ENCODE measurements at regions not wholly inside any gene's neighbourhood (a gene's known extent, or its start where the extent isn't known, plus 50 kb on each side); places are given as distances from the start of the nearest gene placed in this dataset.

DNA sequence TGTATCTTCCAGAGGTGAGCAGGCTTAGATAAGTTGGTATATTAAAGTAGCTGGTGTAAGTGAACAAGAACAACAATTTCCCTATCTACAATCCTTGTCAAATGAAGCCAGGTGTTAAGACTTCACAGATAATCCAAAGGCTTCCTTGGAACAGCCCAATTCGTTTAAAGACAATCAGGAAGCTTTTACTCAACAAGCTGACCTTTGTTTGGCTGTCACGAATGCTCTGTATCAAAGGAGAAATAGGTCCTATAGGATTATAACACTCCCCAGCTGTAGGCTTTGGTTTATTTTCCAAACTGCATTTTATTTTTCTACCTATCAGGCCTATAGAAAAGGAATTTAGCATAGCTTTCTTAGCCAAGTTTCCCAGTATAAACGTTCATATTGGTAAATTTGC lies 766.5 kb upstream of the GOT2 start:
- Histone ChIP-seq H3K36me3 (ENCODE audit: insufficient read depth, low read length) (no peaks in the 10 kb centered on the region), H2AFZ (ENCODE audit: low read length) (no peak overlapping the region), H3K79me2 (ENCODE audit: insufficient read depth, low read length) (no peaks in the 10 kb centered on the region), H3K4me1 (ENCODE audit: insufficient read depth, low read length) (no peaks in the 10 kb centered on the region), H3K9me3 (ENCODE audit: low read depth, low read length) (no peaks in the 10 kb centered on the region), H3K27me3 (ENCODE audit: insufficient read depth, low read length) (no peaks in the 10 kb centered on the region), H3K4me2 (ENCODE audit: insufficient read depth, low read length) (no peak overlapping the region), H3K4me3 (ENCODE audit: insufficient read depth, low read length) (no peak overlapping the region), H3K27ac (ENCODE audit: low read depth, low read length) (no peak overlapping the region), H4K20me1 (ENCODE audit: insufficient read depth, low read length) (no peaks in the 10 kb centered on the region)
- DNase-seq (ENCODE audit: insufficient read length, low spot score, missing footprints), result no peak
- TF ChIP-seq, protein P1, sequence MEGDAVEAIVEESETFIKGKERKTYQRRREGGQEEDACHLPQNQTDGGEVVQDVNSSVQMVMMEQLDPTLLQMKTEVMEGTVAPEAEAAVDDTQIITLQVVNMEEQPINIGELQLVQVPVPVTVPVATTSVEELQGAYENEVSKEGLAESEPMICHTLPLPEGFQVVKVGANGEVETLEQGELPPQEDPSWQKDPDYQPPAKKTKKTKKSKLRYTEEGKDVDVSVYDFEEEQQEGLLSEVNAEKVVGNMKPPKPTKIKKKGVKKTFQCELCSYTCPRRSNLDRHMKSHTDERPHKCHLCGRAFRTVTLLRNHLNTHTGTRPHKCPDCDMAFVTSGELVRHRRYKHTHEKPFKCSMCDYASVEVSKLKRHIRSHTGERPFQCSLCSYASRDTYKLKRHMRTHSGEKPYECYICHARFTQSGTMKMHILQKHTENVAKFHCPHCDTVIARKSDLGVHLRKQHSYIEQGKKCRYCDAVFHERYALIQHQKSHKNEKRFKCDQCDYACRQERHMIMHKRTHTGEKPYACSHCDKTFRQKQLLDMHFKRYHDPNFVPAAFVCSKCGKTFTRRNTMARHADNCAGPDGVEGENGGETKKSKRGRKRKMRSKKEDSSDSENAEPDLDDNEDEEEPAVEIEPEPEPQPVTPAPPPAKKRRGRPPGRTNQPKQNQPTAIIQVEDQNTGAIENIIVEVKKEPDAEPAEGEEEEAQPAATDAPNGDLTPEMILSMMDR (IDR thresholded peaks at IDR 0.05; ENCODE audit: extremely low read depth, low read depth, low read length), result no peak

DNA sequence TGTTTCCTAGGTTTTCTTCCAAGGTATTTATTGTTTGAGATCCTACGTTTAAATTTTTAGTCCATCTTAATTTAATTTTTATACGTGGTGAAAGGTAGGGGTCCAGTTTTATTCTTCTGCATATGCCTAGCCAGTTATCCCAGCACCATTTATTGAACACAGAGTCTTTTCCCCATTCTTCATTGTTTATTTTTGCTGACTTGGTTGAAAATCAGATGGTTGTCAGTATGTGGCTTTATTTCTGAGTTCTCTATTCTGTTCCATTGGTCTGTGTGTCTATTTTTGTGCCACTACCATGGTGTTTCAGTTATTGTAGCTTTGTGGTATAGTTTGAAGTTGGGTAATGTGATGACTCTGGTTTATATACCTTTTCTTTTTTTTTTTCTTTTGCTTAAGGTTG lies 753.0 kb upstream of the GOT2 start:
- TF ChIP-seq, protein P1 (IDR thresholded peaks at IDR 0.05; ENCODE audit: extremely low read depth, low read depth, low read length), result no peak
- no peak for DNase-seq (ENCODE audit: insufficient read length, low spot score, missing footprints)
- Histone ChIP-seq H3K9me3 (ENCODE audit: low read depth, low read length) (no peaks in the 10 kb centered on the region), H3K4me3 (ENCODE audit: insufficient read depth, low read length) (no peak overlapping the region), H3K36me3 (ENCODE audit: insufficient read depth, low read length) (no peaks in the 10 kb centered on the region), H3K79me2 (ENCODE audit: insufficient read depth, low read length) (no peaks in the 10 kb centered on the region), H2AFZ (ENCODE audit: low read length) (no peak overlapping the region), H3K4me2 (ENCODE audit: insufficient read depth, low read length) (no peak overlapping the region), H3K4me1 (ENCODE audit: insufficient read depth, low read length) (no peaks in the 10 kb centered on the region), H4K20me1 (ENCODE audit: insufficient read depth, low read length) (no peaks in the 10 kb centered on the region), H3K27me3 (ENCODE audit: insufficient read depth, low read length) (no peaks in the 10 kb centered on the region), H3K27ac (ENCODE audit: low read depth, low read length) (no peak overlapping the region)

DNA sequence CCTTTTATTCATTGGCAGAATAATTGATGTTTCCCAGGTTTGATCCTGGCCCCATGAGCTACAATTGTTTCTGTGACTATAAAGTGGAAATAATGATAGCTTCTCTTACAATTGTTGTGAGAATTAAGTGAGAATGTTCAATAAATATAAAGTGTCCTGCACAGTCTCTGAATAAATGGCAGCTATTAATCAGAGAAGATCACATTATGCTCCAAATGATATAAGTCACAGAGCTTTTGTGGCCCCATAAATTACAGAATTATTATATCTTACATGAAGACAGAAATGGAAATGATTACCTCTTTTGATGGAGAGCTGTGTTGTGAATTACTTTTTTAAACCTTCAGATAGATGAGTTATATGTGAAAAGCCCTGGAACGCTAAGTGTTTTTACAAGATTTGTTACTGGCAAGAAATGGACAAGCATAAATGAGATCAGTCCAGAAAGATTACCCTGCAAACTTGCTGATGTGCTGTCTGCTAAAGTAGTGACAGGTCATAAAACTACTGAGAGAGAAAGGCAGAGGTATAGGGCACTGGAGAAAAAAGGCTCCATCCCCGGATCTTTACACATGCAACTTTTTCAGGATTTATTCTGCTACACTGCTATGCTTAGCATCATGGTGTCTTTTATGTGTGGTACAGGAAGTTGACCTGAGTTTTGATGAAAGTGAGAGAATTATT lies 750.9 kb upstream of the GOT2 start:
- TF ChIP-seq, protein P1 (IDR thresholded peaks at IDR 0.05; ENCODE audit: extremely low read depth, low read depth, low read length), result no peak
- H3K4me1 ChIP-seq (ENCODE audit: insufficient read depth, low read length), result no peaks in the 10 kb centered on the region

DNA sequence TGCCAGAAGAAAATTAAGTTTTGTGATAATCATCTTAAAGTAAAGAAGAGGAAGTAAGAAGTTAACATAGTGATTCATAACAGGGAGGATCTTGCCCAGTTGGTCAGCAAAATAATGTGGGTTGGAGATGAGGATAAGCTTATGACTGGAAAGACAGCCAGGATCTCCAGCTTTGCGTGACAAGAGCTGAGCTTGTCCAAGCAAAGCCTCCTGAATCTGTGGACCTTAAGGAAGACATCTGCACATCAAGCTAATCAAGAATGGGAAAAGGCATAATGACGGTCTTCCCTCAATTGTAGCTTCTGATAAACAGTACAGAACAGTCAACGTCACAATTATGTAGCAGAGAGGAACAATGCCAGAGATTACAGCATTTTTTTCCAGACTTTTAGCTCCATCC lies 744.7 kb upstream of the GOT2 start:
- no peaks in the 10 kb centered on the region for H4K20me1 ChIP-seq (ENCODE audit: insufficient read depth, low read length)
- H3K4me1 ChIP-seq (ENCODE audit: insufficient read depth, low read length), result no peaks in the 10 kb centered on the region
- no peak overlapping the region for H3K27ac ChIP-seq (ENCODE audit: low read depth, low read length)
- H3K36me3 ChIP-seq (ENCODE audit: insufficient read depth, low read length), result no peaks in the 10 kb centered on the region
- DNase-seq (ENCODE audit: insufficient read length, low spot score, missing footprints), result peak; percentile 49
- H2AFZ ChIP-seq (ENCODE audit: low read length), result peak overlapping the region; percentile 7
- H3K4me2 ChIP-seq (ENCODE audit: insufficient read depth, low read length), result peak overlapping the region; percentile 6
- H3K9me3 ChIP-seq (ENCODE audit: low read depth, low read length), result no peaks in the 10 kb centered on the region
- no peaks in the 10 kb centered on the region for H3K79me2 ChIP-seq (ENCODE audit: insufficient read depth, low read length)
- TF ChIP-seq, protein P1 (IDR thresholded peaks at IDR 0.05; ENCODE audit: extremely low read depth, low read depth, low read length), result no peak
- no peaks in the 10 kb centered on the region for H3K27me3 ChIP-seq (ENCODE audit: insufficient read depth, low read length)
- H3K4me3 ChIP-seq (ENCODE audit: insufficient read depth, low read length), result no peak overlapping the region

More for the DNA sequence above, 750.9 kb upstream of the GOT2 start:
- Histone ChIP-seq H3K27me3 (ENCODE audit: insufficient read depth, low read length) (no peaks in the 10 kb centered on the region), H3K36me3 (ENCODE audit: insufficient read depth, low read length) (no peaks in the 10 kb centered on the region), H3K27ac (ENCODE audit: low read depth, low read length) (no peak overlapping the region), H3K9me3 (ENCODE audit: low read depth, low read length) (no peaks in the 10 kb centered on the region), H3K79me2 (ENCODE audit: insufficient read depth, low read length) (no peaks in the 10 kb centered on the region), H2AFZ (ENCODE audit: low read length) (no peak overlapping the region), H4K20me1 (ENCODE audit: insufficient read depth, low read length) (no peaks in the 10 kb centered on the region), H3K4me3 (ENCODE audit: insufficient read depth, low read length) (no peak overlapping the region), H3K4me2 (ENCODE audit: insufficient read depth, low read length) (no peak overlapping the region)
- no peak for DNase-seq (ENCODE audit: insufficient read length, low spot score, missing footprints)
